ENCODE measurements at regions not wholly inside any gene's neighbourhood (a gene's known extent, or its start where the extent isn't known, plus 50 kb on each side); places are given as distances from the start of the nearest gene placed in this dataset.

DNA sequence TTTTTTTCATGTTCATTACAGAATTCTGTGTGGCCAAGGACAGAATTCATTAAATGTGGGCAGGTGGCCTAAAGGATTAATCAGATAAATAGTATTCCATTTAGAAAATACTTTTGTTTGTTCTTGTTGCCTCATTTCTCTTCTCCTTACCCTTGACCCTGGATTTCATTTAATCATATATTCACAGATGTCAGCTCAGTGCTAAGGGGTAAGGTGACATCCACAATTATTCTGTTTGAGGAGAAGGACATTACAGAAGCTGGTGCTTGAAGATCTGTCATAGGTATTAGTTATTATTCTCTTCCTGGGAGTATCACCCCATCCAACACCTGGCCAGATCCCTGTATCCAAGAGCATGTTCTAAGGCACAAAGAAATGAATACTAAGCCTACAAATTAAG is 961.1 kb downstream of the XPNPEP1 start:
- no peak for TF ChIP-seq CTCF (IDR thresholded peaks at IDR 0.05)
- TF ChIP-seq POLR2A (IDR thresholded peaks at IDR 0.05), result no peak

All from heart left ventricle (tissue), 13 donors.